ENCODE measurements at regions not wholly inside any gene's neighbourhood (a gene's known extent, or its start where the extent isn't known, plus 50 kb on each side); places are given as distances from the start of the nearest gene placed in this dataset.

DNA sequence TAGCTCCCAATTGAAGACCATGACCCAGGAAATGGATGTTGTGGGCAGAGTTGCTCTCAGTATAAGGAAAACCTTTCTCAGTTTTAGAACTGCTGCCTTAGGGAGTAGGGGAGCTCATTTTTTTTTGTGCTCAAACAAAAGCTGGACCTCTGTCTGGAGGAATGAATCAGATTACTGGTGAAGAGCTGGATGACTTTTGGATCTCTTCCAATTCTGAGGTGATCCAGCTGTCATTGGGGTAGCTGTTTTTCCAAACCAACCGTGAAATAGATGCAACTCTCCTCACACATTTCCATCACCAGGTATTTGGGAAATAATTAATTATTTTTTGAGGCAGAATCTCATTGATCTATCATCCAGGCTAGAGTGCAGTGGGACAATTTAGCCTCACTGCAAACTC, 251.3 kb upstream of the PLET1 start:
- TF ChIP-seq, protein P1, sequence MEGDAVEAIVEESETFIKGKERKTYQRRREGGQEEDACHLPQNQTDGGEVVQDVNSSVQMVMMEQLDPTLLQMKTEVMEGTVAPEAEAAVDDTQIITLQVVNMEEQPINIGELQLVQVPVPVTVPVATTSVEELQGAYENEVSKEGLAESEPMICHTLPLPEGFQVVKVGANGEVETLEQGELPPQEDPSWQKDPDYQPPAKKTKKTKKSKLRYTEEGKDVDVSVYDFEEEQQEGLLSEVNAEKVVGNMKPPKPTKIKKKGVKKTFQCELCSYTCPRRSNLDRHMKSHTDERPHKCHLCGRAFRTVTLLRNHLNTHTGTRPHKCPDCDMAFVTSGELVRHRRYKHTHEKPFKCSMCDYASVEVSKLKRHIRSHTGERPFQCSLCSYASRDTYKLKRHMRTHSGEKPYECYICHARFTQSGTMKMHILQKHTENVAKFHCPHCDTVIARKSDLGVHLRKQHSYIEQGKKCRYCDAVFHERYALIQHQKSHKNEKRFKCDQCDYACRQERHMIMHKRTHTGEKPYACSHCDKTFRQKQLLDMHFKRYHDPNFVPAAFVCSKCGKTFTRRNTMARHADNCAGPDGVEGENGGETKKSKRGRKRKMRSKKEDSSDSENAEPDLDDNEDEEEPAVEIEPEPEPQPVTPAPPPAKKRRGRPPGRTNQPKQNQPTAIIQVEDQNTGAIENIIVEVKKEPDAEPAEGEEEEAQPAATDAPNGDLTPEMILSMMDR (IDR thresholded peaks at IDR 0.05; ENCODE audit: low read depth, low read length): no peak
- DNase-seq (ENCODE audit: low read depth, low spot score): no peak
- H3K4me3 ChIP-seq (ENCODE audit: low read depth, low read length): no peak overlapping the region
- in situ Hi-C loops (cut with HindIII; ENCODE audit: low sequenced_read_pairs): no loop called here

DNA sequence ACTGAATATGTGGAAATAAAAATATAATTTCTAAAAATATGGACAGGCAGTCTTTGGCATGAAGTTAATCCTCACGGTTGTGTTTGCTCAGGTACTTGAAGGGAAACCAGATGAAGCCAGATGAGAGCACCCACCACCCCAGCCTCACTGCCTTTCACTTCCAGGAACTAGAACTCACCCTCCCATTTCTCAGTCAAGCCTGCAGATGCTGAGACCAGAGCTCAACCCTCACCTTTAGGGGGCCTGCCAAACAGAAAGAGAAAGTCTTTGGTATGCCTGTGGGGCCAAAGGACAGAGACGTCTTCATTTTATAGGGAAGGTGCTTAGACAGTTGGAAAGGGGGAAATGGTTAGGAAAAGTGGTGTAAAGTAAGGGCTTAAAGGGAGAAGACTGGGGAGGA, 252.8 kb upstream of the PLET1 start:
- TF ChIP-seq, protein P1 (IDR thresholded peaks at IDR 0.05; ENCODE audit: low read depth, low read length): no peak
- no peak for DNase-seq (ENCODE audit: low read depth, low spot score)
- no peak overlapping the region for H3K4me3 ChIP-seq (ENCODE audit: low read depth, low read length)
- in situ Hi-C loops (cut with HindIII; ENCODE audit: low sequenced_read_pairs): no loop called here

DNA sequence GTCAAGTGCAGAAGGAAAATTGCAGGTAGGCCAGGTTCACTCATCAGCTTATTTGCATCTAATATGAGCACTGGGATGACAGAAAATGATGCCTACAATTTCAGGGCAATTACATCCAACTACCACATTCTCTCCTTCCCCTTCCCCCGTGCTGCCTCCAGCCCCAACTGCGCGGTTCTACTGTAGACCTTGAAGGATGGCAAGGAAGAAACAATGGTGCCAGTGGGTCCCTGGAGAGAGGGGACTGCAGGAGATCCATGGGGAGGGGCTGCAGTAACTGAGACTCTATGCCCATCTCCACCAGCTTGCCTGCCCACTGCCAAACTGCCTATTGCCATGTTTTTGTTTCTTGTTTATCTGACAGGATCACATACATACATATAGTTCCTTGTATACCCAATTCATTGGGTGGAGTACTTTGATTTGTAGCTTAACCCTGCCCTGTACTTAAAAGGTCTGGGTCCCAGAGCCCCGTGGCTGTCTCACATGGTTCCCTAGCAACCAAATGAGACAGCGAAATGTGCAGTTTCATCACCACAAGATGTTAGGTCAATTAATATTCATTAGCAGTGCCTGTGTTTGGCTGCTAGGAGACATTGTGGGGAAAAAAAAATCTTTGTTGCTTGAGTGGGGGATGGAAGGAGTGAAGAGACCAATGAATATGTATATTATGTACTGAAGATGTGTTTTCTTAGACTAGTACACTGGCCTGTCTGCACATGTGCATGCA, 253.5 kb upstream of the PLET1 start:
- in situ Hi-C loops (cut with HindIII; ENCODE audit: low sequenced_read_pairs): no loop called here
- TF ChIP-seq, protein P1 (IDR thresholded peaks at IDR 0.05; ENCODE audit: low read depth, low read length): no peak
- no peak for DNase-seq (ENCODE audit: low read depth, low spot score)
- no peak overlapping the region for H3K4me3 ChIP-seq (ENCODE audit: low read depth, low read length)

DNA sequence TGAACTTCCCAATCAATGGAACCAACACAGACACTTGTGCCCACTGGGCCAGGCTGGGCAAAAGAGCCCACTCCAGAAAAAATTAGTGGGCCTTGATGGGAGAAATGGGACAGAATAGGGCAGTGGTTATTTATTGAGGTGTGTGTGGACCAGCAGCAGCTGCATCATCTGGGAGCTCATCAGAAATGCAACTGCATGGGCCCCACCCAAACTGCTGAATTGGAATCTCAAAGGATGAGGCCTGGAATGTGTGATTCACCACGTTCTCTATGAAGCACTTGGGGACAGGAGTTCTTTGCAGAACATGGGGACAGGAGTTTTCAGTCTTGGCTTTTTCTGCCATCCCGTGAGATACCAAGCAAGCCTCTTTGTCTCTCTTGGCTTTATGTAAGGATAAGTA, 255.6 kb upstream of the PLET1 start:
- DNase-seq (ENCODE audit: low read depth, low spot score): no peak
- TF ChIP-seq, protein P1 (IDR thresholded peaks at IDR 0.05; ENCODE audit: low read depth, low read length): no peak
- no peak overlapping the region for H3K4me3 ChIP-seq (ENCODE audit: low read depth, low read length)
- in situ Hi-C loops (cut with HindIII; ENCODE audit: low sequenced_read_pairs): no loop called here

DNA sequence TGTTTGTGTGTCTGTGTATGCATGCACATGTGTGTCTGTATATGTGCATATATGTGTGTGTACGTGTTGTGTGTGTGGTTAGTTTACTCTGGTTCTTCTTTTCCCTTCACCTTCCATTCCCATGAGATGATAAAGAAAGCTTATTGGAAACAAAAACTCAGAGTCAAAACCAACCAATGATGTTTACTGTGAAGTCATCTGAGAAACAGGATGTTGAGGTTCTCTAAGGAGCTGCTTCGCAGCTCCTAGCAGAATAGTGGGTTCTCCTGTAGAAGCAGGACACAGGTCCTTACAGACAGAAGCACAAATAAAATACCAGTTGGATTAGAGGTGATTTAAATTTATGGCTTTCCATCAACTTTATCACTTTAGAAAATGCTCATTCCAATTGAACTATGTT, 256.1 kb upstream of the PLET1 start:
- H3K4me3 ChIP-seq (ENCODE audit: low read depth, low read length): no peak overlapping the region
- no peak for DNase-seq (ENCODE audit: low read depth, low spot score)
- TF ChIP-seq, protein P1 (IDR thresholded peaks at IDR 0.05; ENCODE audit: low read depth, low read length): no peak
- in situ Hi-C loops (cut with HindIII; ENCODE audit: low sequenced_read_pairs): no loop called here

DNA sequence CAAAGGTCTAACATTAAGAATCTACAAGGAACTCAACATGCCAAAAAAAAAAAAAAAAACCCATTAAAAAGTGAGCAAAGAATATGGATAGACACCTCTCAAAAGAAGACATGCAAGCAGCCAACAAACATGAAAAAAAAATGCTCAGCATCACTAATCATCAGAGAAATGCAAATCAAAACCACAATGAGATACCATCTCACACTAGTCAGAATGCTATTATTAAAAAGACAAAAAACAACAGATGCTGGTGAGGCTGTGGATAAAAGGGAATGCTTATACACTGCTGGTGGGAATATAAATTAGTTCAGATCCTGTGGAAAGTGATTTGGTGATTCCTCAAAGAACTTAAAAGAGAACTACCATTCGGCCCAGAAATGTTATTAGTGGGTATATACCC, 257.7 kb upstream of the PLET1 start:
- in situ Hi-C loops (cut with HindIII; ENCODE audit: low sequenced_read_pairs): no loop called here
- DNase-seq (ENCODE audit: low read depth, low spot score): no peak
- TF ChIP-seq, protein P1 (IDR thresholded peaks at IDR 0.05; ENCODE audit: low read depth, low read length): no peak
- no peak overlapping the region for H3K4me3 ChIP-seq (ENCODE audit: low read depth, low read length)
